Liver (tissue), 8 donors: ENCODE measurements at regions not wholly inside any gene's neighbourhood (a gene's known extent, or its start where the extent isn't known, plus 50 kb on each side); places are given as distances from the start of the nearest gene placed in this dataset.

Experiments used
- DNase-seq: peaks from one replicate; pipeline ENCODE4 v3.0.0-alpha.2; 2017; ENCODE audit warnings: low spot score
- H3K27ac ChIP-seq, 2 donors: one replicate each; pipeline ENCODE4 v1.7.0; 2013; ENCODE audit warnings: inconsistent platforms in 2 of 2, low read length in 2 of 2, control low read depth in 1 of 2, low read depth in 1 of 2, mild to moderate bottlenecking in 1 of 2
- H3K27me3 ChIP-seq, 4 donors: one replicate each; pipeline versions ENCODE4 v1.6.1 to v1.7.0; 2013; ENCODE audit warnings: low read length in 3 of 4, inconsistent platforms in 1 of 4, mild to moderate bottlenecking in 1 of 4, moderate library complexity in 1 of 4; ENCODE audit not compliant: control insufficient read depth in 4 of 4, insufficient read depth in 4 of 4
- H3K36me3 ChIP-seq, 4 donors: one replicate each; pipeline versions ENCODE4 v1.6.1 to v1.7.0; 2013; ENCODE audit warnings: low read length in 3 of 4, mild to moderate bottlenecking in 3 of 4, low read depth in 1 of 4, moderate library complexity in 1 of 4; ENCODE audit not compliant: control insufficient read depth in 4 of 4, insufficient read depth in 3 of 4
- H3K4me1 ChIP-seq, 4 donors: one replicate each; pipeline versions ENCODE4 v1.6.1 to v1.7.0; 2013; ENCODE audit warnings: low read length in 3 of 4, mild to moderate bottlenecking in 3 of 4, moderate library complexity in 1 of 4; ENCODE audit not compliant: control insufficient read depth in 4 of 4, insufficient read depth in 4 of 4
- H3K4me3 ChIP-seq, 3 donors: one replicate each; pipeline versions ENCODE4 v1.6.1 to v1.7.0; 2013; ENCODE audit warnings: low read length in 3 of 3, control low read depth in 1 of 3, low read depth in 1 of 3, mild to moderate bottlenecking in 1 of 3
- H3K9ac ChIP-seq, 2 donors: one replicate each; pipeline ENCODE4 v1.7.0; 2013; ENCODE audit warnings: low read length in 2 of 2, mild to moderate bottlenecking in 2 of 2, moderate library complexity in 2 of 2, control low read depth in 1 of 2, low read depth in 1 of 2
- H3K9me3 ChIP-seq, 4 donors: one replicate each; pipeline versions ENCODE4 v1.6.1 to v1.7.0; 2013; ENCODE audit warnings: low read length in 3 of 4; ENCODE audit not compliant: control insufficient read depth in 4 of 4
- EGR1 ChIP-seq, 2 donors: IDR thresholded peaks; 2 replicates each; pipeline ENCODE4 v1.6.1; 2016 to 2018; ENCODE audit warnings: antibody characterized with exemption in 2 of 2, low read depth in 2 of 2
- FOXA1 ChIP-seq: IDR thresholded peaks from 2 replicates; pipeline ENCODE4 v1.6.1; 2016; ENCODE audit warnings: antibody characterized with exemption
- FOXA2 ChIP-seq: IDR thresholded peaks from 2 replicates; pipeline ENCODE4 v1.6.1; 2016; ENCODE audit warnings: antibody characterized with exemption
- GABPA ChIP-seq, 2 donors: IDR thresholded peaks in 1 of 2; conservative IDR thresholded peaks in 1 of 2; 2 replicates each; pipeline ENCODE4 v1.6.1; 2016; ENCODE audit warnings: antibody characterized with exemption in 2 of 2, mild to moderate bottlenecking in 1 of 2, moderate library complexity in 1 of 2
- HNF4A ChIP-seq, 2 donors: conservative IDR thresholded peaks; 2 replicates each; pipeline ENCODE4 v1.6.1; 2016; ENCODE audit warnings: antibody characterized with exemption in 2 of 2, mild to moderate bottlenecking in 2 of 2
- HNF4G ChIP-seq: IDR thresholded peaks from 2 replicates; pipeline ENCODE4 v1.6.1; 2016; ENCODE audit warnings: antibody characterized with exemption
- JUND ChIP-seq, 2 donors: IDR thresholded peaks; 2 replicates each; pipeline ENCODE4 v1.6.1; 2016; ENCODE audit warnings: antibody characterized with exemption in 2 of 2
- RXRA ChIP-seq, 2 donors: IDR thresholded peaks; 2 replicates each; pipeline ENCODE4 v1.6.1; 2017 to 2018; ENCODE audit warnings: antibody characterized with exemption in 2 of 2, mild to moderate bottlenecking in 1 of 2
- SP1 ChIP-seq: IDR thresholded peaks from 2 replicates; pipeline ENCODE4 v1.6.1; 2018; ENCODE audit warnings: antibody characterized with exemption, mild to moderate bottlenecking
- TAF1 ChIP-seq: conservative IDR thresholded peaks from 2 replicates; pipeline ENCODE4 v1.6.1; 2016; ENCODE audit warnings: antibody characterized with exemption, mild to moderate bottlenecking
- WGBS: extraction: QIAGEN DNeasy Blood & Tissue Kit; methylation state at CpG from one replicate; pipeline ENCODE4 v1.1.7; 2013; 5-methylcytosine and 5-hydroxymethylcytosine counted together
- TF ChIP-seq, protein P1 (sequence below): IDR thresholded peaks from 2 replicates; pipeline ENCODE4 v1.6.1; 2016; ENCODE audit warnings: antibody characterized with exemption
- TF ChIP-seq, protein P2 (sequence below): IDR thresholded peaks from 2 replicates; pipeline ENCODE4 v1.6.1; 2016; ENCODE audit warnings: antibody characterized with exemption, mild to moderate bottlenecking
- TF ChIP-seq, protein P3 (sequence below): IDR thresholded peaks from 2 replicates; pipeline ENCODE4 v1.6.1; 2016; ENCODE audit warnings: antibody characterized with exemption
- TF ChIP-seq, protein P4 (sequence below): fragments of 150-350 bp; IDR thresholded peaks from 2 replicates; pipeline ENCODE4 v1.5.1; 2017; ENCODE audit warnings: improper control_type of control experiment, low read depth, low read length; ENCODE audit not compliant: missing input control
- donor health status: healthy.
- donor health status: healthy.
- donor health status: healthy.
- donor health status: healthy.
- donor health status: healthy.

DNA sequence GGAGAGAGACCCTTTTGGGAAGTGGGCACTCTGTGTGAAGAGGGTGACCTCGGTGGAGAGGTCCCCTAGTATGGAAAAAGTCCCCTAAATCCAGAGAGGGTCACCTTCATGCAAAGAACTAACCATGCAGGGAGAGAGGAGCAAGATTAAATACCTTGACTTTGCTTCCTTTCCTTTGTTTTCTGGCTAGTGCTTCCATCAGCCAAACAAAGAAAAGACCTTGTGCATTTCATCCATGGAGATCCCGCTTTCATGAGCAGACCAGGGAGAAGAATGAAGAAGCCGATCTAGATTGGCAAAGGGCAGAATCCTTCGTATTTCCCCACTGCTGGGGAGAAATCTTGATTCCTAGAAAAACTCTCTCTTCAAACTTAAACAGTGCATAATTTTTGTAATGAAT lies 813.3 kb upstream of the CDH6 start:
- WGBS, result 75% methylated on average over 4 of the region's 4 CpGs
- no peaks in the 10 kb centered on the region for H3K36me3 ChIP-seq
- no peaks in the 10 kb centered on the region for H3K9me3 ChIP-seq
- DNase-seq, result no peak
- TF ChIP-seq HNF4G (no peak), SP1 (no peak)
- peaks cover 0 to 1% (median 0%) of the 10 kb centered on the region in 4 donors for H3K4me1 ChIP-seq
- no peak overlapping the region for H3K9ac ChIP-seq
- H3K27ac ChIP-seq, result no peak overlapping the region
- no peak overlapping the region for H3K4me3 ChIP-seq
- no peaks in the 10 kb centered on the region for H3K27me3 ChIP-seq

DNA sequence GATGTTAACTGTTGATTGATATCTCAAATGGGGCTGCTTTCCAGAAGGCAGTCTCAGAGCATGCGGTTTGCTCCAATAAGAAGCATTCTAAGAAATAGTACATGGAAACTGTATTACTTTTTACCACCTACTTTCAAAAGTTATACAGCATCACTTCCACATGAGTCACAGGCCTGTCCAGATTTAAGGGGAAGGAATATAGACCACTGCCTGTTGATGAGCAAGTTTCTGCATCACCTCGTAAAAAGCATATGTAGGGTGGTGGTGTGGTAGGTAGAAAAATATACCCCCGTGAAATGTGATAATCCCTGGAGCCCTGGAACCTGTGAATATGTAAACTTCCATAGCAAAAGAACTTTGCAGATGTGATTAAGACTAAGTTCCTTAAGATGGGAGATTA lies 816.6 kb upstream of the CDH6 start:
- no peak overlapping the region for H3K9ac ChIP-seq
- H3K36me3 ChIP-seq, result no peaks in the 10 kb centered on the region
- H3K9me3 ChIP-seq, result no peaks in the 10 kb centered on the region
- TF ChIP-seq HNF4A (conservative IDR thresholded peaks at IDR 0.05), result no peak
- TF ChIP-seq, protein P1, sequence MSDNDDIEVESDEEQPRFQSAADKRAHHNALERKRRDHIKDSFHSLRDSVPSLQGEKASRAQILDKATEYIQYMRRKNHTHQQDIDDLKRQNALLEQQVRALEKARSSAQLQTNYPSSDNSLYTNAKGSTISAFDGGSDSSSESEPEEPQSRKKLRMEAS, result no peak
- TF ChIP-seq, protein P2, sequence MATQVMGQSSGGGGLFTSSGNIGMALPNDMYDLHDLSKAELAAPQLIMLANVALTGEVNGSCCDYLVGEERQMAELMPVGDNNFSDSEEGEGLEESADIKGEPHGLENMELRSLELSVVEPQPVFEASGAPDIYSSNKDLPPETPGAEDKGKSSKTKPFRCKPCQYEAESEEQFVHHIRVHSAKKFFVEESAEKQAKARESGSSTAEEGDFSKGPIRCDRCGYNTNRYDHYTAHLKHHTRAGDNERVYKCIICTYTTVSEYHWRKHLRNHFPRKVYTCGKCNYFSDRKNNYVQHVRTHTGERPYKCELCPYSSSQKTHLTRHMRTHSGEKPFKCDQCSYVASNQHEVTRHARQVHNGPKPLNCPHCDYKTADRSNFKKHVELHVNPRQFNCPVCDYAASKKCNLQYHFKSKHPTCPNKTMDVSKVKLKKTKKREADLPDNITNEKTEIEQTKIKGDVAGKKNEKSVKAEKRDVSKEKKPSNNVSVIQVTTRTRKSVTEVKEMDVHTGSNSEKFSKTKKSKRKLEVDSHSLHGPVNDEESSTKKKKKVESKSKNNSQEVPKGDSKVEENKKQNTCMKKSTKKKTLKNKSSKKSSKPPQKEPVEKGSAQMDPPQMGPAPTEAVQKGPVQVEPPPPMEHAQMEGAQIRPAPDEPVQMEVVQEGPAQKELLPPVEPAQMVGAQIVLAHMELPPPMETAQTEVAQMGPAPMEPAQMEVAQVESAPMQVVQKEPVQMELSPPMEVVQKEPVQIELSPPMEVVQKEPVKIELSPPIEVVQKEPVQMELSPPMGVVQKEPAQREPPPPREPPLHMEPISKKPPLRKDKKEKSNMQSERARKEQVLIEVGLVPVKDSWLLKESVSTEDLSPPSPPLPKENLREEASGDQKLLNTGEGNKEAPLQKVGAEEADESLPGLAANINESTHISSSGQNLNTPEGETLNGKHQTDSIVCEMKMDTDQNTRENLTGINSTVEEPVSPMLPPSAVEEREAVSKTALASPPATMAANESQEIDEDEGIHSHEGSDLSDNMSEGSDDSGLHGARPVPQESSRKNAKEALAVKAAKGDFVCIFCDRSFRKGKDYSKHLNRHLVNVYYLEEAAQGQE, result no peak
- TF ChIP-seq EGR1 (IDR thresholded peaks at IDR 0.05; ENCODE audit: low read depth in 2 of 2), result no peak
- TF ChIP-seq, protein P3, sequence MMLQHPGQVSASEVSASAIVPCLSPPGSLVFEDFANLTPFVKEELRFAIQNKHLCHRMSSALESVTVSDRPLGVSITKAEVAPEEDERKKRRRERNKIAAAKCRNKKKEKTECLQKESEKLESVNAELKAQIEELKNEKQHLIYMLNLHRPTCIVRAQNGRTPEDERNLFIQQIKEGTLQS, result no peak
- no peak for TF ChIP-seq FOXA2
- TF ChIP-seq SP1, result no peak
- TF ChIP-seq, protein P4, sequence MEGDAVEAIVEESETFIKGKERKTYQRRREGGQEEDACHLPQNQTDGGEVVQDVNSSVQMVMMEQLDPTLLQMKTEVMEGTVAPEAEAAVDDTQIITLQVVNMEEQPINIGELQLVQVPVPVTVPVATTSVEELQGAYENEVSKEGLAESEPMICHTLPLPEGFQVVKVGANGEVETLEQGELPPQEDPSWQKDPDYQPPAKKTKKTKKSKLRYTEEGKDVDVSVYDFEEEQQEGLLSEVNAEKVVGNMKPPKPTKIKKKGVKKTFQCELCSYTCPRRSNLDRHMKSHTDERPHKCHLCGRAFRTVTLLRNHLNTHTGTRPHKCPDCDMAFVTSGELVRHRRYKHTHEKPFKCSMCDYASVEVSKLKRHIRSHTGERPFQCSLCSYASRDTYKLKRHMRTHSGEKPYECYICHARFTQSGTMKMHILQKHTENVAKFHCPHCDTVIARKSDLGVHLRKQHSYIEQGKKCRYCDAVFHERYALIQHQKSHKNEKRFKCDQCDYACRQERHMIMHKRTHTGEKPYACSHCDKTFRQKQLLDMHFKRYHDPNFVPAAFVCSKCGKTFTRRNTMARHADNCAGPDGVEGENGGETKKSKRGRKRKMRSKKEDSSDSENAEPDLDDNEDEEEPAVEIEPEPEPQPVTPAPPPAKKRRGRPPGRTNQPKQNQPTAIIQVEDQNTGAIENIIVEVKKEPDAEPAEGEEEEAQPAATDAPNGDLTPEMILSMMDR, result no peak
- no peak for TF ChIP-seq RXRA (IDR thresholded peaks at IDR 0.05)
- no peak for TF ChIP-seq TAF1
- TF ChIP-seq FOXA1, result no peak
- no peak for TF ChIP-seq GABPA (IDR thresholded peaks at IDR 0.05 in 1 of 2, conservative IDR thresholded peaks at IDR 0.05 in 1 of 2)
- TF ChIP-seq HNF4G, result no peak
- no peak for TF ChIP-seq JUND (IDR thresholded peaks at IDR 0.05)
- no peak overlapping the region for H3K27ac ChIP-seq
- H3K4me3 ChIP-seq, result no peak overlapping the region
- no peak for DNase-seq
- H3K4me1 ChIP-seq, result peaks cover 0 to 1% (median 0%) of the 10 kb centered on the region in 4 donors
- H3K27me3 ChIP-seq, result no peaks in the 10 kb centered on the region
- WGBS, result 70% methylated on average over 3 of the region's 3 CpGs

GRCh38 chr5:30368064-30368463 lies 825.4 kb upstream of the CDH6 start:
- Histone ChIP-seq H3K9ac (no peak overlapping the region), H3K27ac (no peak overlapping the region), H3K4me1 (no peaks in the 10 kb centered on the region), H3K9me3 (no peaks in the 10 kb centered on the region), H3K4me3 (no peak overlapping the region), H3K27me3 (no peaks in the 10 kb centered on the region), H3K36me3 (no peaks in the 10 kb centered on the region)
- 76% methylated on average over 4 of the region's 4 CpGs for WGBS
- no peak for DNase-seq
- TF ChIP-seq JUND (IDR thresholded peaks at IDR 0.05) (no peak), FOXA1 (no peak), HNF4A (conservative IDR thresholded peaks at IDR 0.05) (no peak), EGR1 (IDR thresholded peaks at IDR 0.05; ENCODE audit: low read depth in 2 of 2) (no peak), GABPA (IDR thresholded peaks at IDR 0.05 in 1 of 2, conservative IDR thresholded peaks at IDR 0.05 in 1 of 2) (no peak)
- TF ChIP-seq, protein P1, result no peak
- TF ChIP-seq, protein P4, result no peak
- TF ChIP-seq, protein P2, result no peak
